ENCODE measurements at regions not wholly inside any gene's neighbourhood (a gene's known extent, or its start where the extent isn't known, plus 50 kb on each side); places are given as distances from the start of the nearest gene placed in this dataset.

DNA sequence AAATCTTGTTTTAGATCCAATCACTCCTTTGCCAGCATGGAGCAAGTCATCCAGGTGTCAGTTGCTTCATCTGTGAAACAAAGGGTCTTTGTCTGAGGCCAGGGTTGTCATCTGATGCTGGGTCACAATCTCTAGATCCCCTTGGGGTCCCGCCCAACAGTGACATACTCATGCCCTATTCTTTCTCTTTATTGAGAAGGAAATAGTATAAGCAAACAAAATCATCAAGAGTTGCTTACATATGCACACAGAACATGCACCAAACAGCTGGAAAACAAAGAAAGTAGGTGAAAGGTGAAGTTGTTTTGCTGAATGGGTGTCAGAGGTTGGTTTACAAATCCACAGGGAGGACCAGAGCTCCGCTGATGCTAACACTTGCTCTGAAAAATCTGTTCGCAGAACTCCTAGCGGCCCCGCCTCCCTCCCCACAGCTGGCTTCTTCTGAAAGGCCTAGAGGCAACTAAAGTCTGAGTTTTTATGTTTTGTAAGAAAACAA lies 106.1 kb upstream of the SLC44A1 start:
- TF ChIP-seq, protein P1, sequence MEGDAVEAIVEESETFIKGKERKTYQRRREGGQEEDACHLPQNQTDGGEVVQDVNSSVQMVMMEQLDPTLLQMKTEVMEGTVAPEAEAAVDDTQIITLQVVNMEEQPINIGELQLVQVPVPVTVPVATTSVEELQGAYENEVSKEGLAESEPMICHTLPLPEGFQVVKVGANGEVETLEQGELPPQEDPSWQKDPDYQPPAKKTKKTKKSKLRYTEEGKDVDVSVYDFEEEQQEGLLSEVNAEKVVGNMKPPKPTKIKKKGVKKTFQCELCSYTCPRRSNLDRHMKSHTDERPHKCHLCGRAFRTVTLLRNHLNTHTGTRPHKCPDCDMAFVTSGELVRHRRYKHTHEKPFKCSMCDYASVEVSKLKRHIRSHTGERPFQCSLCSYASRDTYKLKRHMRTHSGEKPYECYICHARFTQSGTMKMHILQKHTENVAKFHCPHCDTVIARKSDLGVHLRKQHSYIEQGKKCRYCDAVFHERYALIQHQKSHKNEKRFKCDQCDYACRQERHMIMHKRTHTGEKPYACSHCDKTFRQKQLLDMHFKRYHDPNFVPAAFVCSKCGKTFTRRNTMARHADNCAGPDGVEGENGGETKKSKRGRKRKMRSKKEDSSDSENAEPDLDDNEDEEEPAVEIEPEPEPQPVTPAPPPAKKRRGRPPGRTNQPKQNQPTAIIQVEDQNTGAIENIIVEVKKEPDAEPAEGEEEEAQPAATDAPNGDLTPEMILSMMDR (IDR thresholded peaks at IDR 0.05; ENCODE audit: extremely low read depth in 1 of 2, insufficient read depth in 1 of 2, low read depth in 1 of 2, low read length in 2 of 2), result no peak
- TF ChIP-seq POLR2AphosphoS5 (IDR thresholded peaks at IDR 0.05; ENCODE audit: insufficient read depth, low read depth, low read length) (no peak), JUN (IDR thresholded peaks at IDR 0.05; ENCODE audit: borderline replicate concordance, insufficient read depth, insufficient read length, low read depth) (no peak), POLR2A (IDR thresholded peaks at IDR 0.05; ENCODE audit: low read depth, low read length) (no peak)

Data from endothelial cell of umbilical vein (primary cell).